ENCODE measurements at regions not wholly inside any gene's neighbourhood (a gene's known extent, or its start where the extent isn't known, plus 50 kb on each side); places are given as distances from the start of the nearest gene placed in this dataset.
A peak's percentile ranks its signal among the peaks of the same experiment; 100 is the strongest.
"Not testable (repeated sequence)": the region's sequence is repeated elsewhere in the genome, so short reads cannot be mapped to it uniquely, and the experiment has no call there.

DNA sequence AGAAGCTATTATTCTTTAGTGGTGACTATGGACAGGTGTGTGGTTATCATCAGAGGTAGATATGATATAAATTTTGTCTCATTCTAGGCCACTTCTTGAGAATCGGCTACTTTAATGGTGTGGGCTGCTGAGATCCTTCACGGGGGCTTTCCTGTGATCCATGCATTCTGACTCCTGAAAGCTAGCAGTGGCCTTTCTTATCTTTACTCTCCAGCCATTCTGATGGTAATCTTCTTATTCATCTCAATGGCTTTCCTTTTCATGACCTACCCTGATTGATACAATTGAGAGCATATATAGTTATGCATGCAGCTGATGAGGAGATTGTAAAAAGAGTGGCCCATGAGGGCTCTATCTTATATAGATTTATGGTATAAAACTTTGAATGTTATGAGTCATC is 78.3 kb upstream of the ZPLD1 start:
- no peak overlapping the region for H3K4me3 Mint-ChIP-seq
- no peak overlapping the region for H3K27ac Mint-ChIP-seq
- ATAC-seq (replicated peaks), result no peak
- H3K9me3 Mint-ChIP-seq, result no peaks in the 10 kb centered on the region
- no peaks in the 10 kb centered on the region for H3K27me3 Mint-ChIP-seq
- H3K4me1 Mint-ChIP-seq, result no peaks in the 10 kb centered on the region
- H3K36me3 Mint-ChIP-seq (ENCODE audit: low read depth), result no peaks in the 10 kb centered on the region

DNA sequence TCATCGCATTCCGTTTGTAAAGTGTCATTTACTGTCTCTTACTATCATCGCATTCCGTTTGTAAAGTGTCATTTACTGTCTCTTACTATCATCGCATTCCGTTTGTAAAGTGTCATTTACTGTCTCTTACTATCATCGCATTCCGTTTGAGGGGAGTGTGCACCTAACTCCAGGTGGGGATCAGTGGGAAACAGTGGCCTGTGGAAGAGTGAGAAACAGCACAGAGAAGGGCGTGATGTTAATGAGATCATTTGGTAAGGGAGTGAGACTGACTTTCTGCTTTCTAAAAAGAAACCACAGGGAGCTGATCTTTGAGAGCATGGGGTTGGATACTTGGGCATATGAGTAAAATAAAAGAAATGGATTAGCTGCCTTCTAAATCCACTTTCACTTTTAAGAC is 77.5 kb upstream of the ZPLD1 start:
- not testable (repeated sequence) for ATAC-seq (replicated peaks); H3K27ac Mint-ChIP-seq; H3K4me3 Mint-ChIP-seq; H3K9me3 Mint-ChIP-seq; H3K4me1 Mint-ChIP-seq; H3K27me3 Mint-ChIP-seq; H3K36me3 Mint-ChIP-seq (ENCODE audit: low read depth)

DNA sequence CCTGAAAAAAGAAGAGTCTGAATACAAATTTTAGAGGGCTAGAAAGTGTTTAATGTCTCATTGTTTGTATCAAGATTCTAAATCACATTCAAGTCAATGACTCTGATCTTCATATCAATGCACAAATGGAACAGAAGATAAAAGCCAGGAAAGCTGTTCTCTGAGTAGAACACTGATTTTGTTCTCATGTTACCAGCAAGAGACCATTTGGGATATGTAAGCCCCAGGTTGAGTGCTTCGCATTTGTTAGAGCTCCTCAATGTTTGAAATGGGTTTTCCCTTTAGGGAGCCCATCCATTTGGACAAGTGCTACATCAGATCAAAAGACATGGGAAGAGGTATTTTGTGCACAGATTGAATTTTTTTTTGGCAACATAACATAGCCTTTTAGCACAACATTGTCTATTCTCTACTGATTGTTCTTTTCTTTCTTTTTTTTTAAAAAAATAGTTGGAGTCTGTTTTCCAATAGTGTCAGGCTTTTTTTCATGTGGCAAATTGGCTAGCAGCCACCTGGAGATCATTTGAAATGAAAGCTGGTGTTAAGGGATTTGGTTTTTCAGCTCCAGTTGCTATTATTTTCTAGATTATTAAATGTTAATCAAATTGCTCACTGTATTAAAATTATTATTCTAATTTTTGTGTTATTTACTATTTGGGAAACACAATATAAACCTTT is 74.5 kb upstream of the ZPLD1 start:
- H3K9me3 Mint-ChIP-seq, result peaks cover 9% of the 10 kb centered on the region

DNA sequence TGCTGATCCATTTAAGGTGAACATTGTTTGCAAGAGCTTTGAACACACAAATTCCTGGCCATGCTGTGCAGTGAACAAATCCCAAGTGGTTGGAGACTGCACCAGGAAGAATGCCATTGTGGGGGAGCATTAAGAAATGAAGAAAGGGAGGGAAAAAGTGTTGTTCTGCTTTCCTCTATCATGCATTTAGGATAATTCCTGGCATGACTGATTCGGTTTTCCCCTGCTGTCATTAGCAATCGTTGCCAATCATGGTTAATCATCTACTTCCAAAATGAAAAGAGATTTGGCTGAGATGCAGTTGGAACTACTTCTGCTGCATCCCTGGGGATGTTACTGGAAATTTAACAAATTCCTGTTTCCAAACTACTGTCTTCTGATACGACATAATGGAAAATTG is 73.7 kb upstream of the ZPLD1 start:
- no peak overlapping the region for H3K4me3 Mint-ChIP-seq
- no peaks in the 10 kb centered on the region for H3K27me3 Mint-ChIP-seq
- H3K27ac Mint-ChIP-seq, result no peak overlapping the region
- H3K9me3 Mint-ChIP-seq, result peaks cover 9% of the 10 kb centered on the region
- no peak for ATAC-seq (replicated peaks)
- no peaks in the 10 kb centered on the region for H3K36me3 Mint-ChIP-seq (ENCODE audit: low read depth)
- H3K4me1 Mint-ChIP-seq, result no peaks in the 10 kb centered on the region

More for the DNA sequence above, 74.5 kb upstream of the ZPLD1 start:
- H3K4me1 Mint-ChIP-seq, result no peaks in the 10 kb centered on the region
- no peak overlapping the region for H3K4me3 Mint-ChIP-seq
- H3K27me3 Mint-ChIP-seq, result no peaks in the 10 kb centered on the region
- ATAC-seq (replicated peaks), result no peak
- no peaks in the 10 kb centered on the region for H3K36me3 Mint-ChIP-seq (ENCODE audit: low read depth)
- no peak overlapping the region for H3K27ac Mint-ChIP-seq

DNA sequence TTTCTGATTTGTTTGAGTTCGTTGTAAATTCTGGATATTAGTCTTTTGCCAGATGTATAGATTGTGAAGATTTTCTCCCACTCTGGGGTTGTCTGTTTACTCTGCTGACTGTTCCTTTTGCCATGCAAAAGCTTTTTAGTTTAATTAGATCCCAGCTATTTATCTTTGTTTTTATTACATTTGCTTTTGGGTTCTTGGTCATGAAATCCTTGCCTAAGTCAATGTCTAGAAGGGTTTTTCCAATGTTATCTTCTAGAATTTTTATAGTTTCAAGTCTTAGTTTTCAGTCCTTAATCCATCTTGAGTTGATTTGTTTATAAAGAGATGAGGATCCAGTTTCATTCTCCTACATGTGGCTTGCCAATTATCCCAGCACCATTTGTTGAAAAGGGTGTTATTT is 68.7 kb upstream of the ZPLD1 start:
- not testable (repeated sequence) for H3K27ac Mint-ChIP-seq; H3K9me3 Mint-ChIP-seq; H3K4me1 Mint-ChIP-seq; H3K27me3 Mint-ChIP-seq; H3K36me3 Mint-ChIP-seq (ENCODE audit: low read depth); ATAC-seq (replicated peaks); H3K4me3 Mint-ChIP-seq

DNA sequence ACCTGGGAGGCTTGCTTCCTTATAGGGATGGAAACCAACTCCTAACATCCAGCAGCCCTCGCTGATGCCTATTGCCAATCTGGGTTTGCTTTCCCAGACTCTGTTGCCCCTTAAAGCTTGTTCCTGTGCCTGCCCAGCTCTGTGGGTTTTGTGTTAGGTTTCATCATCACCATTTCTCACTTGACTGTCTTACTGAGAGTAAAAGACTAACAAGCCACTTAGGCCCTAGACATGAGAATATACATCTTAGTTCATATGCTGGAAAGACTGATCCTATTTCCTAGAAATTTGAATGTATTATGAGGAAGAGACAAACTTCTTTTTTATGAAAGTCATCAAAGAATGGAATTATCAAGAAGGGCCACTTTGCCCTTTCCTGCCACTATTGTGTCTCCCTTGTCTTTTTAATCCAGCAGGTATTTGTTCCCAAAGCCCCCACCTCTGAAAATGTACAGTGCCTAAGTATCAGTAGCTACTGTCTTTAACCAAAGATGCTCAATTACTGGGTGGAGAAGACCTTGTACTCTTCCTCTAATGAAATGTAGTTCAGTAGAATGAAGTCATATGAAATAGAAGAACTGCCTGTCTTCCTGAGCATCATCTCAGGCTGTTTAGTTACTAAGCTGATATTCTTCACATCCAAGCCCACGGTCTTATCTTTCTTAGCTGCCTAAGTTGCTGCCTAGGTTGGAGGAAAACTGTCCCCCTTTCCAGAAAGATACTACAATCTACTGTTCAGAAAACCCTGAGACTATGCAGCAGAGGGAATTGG is 59.8 kb upstream of the ZPLD1 start:
- ATAC-seq (replicated peaks), result peak; percentile 48
- H3K9me3 Mint-ChIP-seq, result no peaks in the 10 kb centered on the region
- H3K27ac Mint-ChIP-seq, result no peak overlapping the region
- H3K4me3 Mint-ChIP-seq, result no peak overlapping the region
- H3K4me1 Mint-ChIP-seq, result no peaks in the 10 kb centered on the region
- peaks cover 3% of the 10 kb centered on the region for H3K27me3 Mint-ChIP-seq
- no peaks in the 10 kb centered on the region for H3K36me3 Mint-ChIP-seq (ENCODE audit: low read depth)

DNA sequence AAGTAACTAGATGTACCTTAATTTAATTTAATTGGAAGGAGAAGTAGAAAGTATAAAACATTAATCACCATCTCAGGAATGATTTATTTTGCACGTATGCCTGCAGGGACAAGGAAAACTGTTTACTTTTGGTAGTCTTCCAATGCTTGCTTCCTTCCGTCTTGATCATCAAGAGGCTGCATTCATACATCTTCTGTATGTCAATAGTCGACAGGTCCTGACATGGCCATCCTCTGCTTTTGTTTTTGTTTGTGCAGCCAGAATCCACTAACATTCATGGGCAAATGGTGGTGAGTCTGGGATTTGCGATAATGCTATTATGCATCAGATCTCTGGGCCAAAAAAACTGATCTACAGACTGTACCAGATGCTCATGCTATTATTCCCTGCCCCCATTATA is 56.6 kb upstream of the ZPLD1 start:
- Mint-ChIP-seq H3K4me3 (no peak overlapping the region), H3K4me1 (no peaks in the 10 kb centered on the region), H3K36me3 (ENCODE audit: low read depth) (no peaks in the 10 kb centered on the region), H3K27me3 (no peaks in the 10 kb centered on the region), H3K27ac (no peak overlapping the region), H3K9me3 (no peaks in the 10 kb centered on the region)
- no peak for ATAC-seq (replicated peaks)

DNA sequence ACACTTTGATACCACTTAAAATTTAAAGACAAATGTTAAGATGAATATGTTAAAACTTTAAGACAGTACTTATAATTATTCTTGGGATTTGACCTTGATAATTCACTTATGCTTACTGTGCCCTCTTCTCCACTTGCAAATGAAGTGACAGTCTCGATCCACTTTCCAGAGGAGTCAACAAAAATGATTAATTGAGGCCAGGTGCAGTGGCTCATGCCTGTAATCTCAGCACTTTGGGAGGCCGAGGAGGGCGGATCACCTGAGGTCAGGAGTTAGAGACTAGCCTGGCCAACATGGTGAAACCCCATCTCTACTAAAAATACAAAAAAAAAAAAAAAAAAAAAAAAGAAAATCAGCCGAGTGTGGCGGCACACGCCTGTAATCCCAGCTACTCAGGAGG is 52.6 kb upstream of the ZPLD1 start:
- not testable (repeated sequence) for ATAC-seq (replicated peaks); H3K9me3 Mint-ChIP-seq; H3K4me1 Mint-ChIP-seq; H3K36me3 Mint-ChIP-seq (ENCODE audit: low read depth); H3K4me3 Mint-ChIP-seq; H3K27me3 Mint-ChIP-seq; H3K27ac Mint-ChIP-seq

All from activated T-helper 17 cell treated with anti-CD3 and anti-CD28 coated beads, Interleukin-2, amount 50 U/mL, for 72 hours (primary cell).